Uterus (tissue), 2 donors: ENCODE measurements at regions not wholly inside any gene's neighbourhood (a gene's known extent, or its start where the extent isn't known, plus 50 kb on each side); places are given as distances from the start of the nearest gene placed in this dataset.

ENCODE experiments used
- POLR2A ChIP-seq, 2 donors: fragments of 450-650 bp; IDR thresholded peaks; one replicate each; pipeline ENCODE4 v1.6.1; 2016; ENCODE audit warnings: antibody characterized with exemption in 2 of 2, mild to moderate bottlenecking in 1 of 2, moderate library complexity in 1 of 2
- TF ChIP-seq, protein P1 (sequence below), 4 experiments: fragments of 200-600 bp in 2 of 4; fragments of 450-650 bp in 2 of 4; sonication (generic) in 2 of 4; IDR thresholded peaks; one replicate each; pipeline ENCODE4 v1.5.1; 2016 to 2019; ENCODE audit warnings: antibody characterized with exemption in 4 of 4, mild to moderate bottlenecking in 2 of 4, moderate library complexity in 1 of 4

DNA sequence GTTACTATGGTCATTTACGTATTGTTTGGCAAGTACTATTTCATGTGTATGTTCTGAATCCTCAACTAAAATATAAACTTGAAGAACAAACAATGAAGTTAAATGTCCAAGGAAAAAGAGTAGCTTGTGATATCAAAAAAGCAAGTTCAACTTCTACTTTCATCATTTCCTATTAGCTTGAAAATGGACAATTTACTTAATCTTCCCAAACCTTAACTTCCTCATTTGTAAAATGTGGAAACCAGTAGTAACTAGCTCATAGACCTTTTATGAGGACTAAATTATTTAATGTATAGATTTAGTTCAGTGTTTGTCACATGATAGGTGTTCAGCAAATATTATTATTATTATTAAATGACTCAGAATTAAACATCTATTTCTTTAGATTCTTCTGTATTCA, 276.8 kb upstream of the TET2 start:
- TF ChIP-seq, protein P1, sequence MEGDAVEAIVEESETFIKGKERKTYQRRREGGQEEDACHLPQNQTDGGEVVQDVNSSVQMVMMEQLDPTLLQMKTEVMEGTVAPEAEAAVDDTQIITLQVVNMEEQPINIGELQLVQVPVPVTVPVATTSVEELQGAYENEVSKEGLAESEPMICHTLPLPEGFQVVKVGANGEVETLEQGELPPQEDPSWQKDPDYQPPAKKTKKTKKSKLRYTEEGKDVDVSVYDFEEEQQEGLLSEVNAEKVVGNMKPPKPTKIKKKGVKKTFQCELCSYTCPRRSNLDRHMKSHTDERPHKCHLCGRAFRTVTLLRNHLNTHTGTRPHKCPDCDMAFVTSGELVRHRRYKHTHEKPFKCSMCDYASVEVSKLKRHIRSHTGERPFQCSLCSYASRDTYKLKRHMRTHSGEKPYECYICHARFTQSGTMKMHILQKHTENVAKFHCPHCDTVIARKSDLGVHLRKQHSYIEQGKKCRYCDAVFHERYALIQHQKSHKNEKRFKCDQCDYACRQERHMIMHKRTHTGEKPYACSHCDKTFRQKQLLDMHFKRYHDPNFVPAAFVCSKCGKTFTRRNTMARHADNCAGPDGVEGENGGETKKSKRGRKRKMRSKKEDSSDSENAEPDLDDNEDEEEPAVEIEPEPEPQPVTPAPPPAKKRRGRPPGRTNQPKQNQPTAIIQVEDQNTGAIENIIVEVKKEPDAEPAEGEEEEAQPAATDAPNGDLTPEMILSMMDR (IDR thresholded peaks at IDR 0.05), result no peak
- no peak for TF ChIP-seq POLR2A (IDR thresholded peaks at IDR 0.05)
